ENCODE measurements at regions not wholly inside any gene's neighbourhood (a gene's known extent, or its start where the extent isn't known, plus 50 kb on each side); places are given as distances from the start of the nearest gene placed in this dataset.

DNA sequence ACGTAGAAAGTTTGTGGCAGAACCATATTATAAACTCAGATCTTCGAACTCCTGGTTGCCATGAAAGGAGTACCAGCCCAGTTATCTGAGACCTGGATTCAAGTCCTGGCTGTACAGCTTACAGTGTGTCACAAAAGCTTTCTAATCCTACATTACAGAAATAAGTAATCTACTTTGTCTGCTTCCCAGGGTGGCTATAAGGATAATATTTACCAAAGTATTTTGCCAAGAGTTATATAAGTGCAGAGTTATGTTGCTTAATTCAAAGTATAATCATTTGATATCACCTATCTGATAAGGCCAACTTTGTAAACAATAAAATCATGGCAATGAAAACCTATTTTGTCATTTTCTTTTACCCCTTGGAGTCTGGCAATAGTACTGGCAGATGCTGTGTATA lies 381.6 kb downstream of the NDFIP2 start:
- TF ChIP-seq, protein P1, sequence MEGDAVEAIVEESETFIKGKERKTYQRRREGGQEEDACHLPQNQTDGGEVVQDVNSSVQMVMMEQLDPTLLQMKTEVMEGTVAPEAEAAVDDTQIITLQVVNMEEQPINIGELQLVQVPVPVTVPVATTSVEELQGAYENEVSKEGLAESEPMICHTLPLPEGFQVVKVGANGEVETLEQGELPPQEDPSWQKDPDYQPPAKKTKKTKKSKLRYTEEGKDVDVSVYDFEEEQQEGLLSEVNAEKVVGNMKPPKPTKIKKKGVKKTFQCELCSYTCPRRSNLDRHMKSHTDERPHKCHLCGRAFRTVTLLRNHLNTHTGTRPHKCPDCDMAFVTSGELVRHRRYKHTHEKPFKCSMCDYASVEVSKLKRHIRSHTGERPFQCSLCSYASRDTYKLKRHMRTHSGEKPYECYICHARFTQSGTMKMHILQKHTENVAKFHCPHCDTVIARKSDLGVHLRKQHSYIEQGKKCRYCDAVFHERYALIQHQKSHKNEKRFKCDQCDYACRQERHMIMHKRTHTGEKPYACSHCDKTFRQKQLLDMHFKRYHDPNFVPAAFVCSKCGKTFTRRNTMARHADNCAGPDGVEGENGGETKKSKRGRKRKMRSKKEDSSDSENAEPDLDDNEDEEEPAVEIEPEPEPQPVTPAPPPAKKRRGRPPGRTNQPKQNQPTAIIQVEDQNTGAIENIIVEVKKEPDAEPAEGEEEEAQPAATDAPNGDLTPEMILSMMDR (IDR thresholded peaks at IDR 0.05): no peak
- TF ChIP-seq POLR2A (IDR thresholded peaks at IDR 0.05): no peak

All from heart left ventricle (tissue), 13 donors.